Posterior cingulate gyrus (tissue), 11 donors: ENCODE measurements at regions not wholly inside any gene's neighbourhood (a gene's known extent, or its start where the extent isn't known, plus 50 kb on each side); places are given as distances from the start of the nearest gene placed in this dataset.

Experiments used
- DNase-seq, 10 donors: peaks; one replicate each; pipeline versions ENCODE4 v3.0.0 to v3.0.0-alpha.2; 2020 to 2021; ENCODE audit warnings: mixed read lengths in 3 of 10
- intact Hi-C: fragments of 100-400 bp; cut with DNase I; formaldehyde crosslinking; loops from one replicate; pipeline ENCODE4 v1.15.1; 2023

DNA sequence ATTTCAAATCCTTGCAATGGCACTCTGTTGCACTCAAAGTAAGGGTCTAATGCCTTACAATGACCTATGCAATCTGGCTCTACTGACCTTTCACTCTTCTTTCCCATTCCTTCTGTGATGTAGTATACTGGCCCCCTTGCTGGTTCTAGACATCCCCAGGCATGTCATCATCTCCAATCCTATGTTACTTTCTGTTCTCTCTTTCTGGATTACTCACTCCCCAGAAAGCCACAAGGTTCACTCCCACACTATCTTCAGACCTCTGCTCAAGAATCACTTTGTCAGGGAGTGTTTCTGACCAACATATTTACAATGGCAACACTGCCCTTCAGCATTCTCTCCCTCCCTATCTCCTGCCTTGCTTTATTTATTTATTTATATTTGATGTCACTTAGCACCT, 802.2 kb upstream of the WWC1 start:
- no peak for DNase-seq

DNA sequence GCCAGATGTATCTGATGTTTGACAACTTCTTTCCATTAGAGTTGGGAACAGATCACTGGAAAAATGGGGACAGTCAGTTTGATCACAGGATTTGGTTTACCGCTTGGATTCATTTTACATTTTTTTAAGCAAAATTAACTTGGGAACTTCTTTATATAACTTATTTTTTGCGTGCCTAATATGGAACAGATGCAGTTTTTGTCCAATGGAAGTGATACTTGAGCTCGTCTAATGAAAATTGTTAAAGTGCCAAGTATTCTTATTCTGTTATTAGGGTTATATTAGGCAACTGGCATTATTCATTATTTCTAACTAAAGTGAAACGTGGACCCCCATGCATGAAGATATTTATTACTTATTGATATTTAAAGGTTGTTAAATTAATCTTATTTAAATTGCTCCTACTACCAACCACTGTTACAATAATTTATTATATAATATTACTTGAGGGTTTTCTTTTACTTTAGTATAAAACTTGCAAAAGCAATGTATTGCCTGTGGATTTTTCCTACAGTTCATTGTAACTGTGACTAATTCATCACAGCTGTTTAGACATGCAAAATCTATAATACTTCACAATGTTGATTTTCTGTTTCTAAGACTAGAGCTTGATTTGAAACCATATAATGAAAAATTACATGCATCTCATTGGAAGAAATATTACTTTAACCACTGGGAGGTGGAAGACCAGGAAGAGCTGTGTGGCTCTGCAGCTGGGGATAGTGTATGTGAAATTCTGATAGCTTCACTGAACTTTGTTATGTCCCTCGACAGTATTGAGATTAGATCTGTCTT, 787.3 kb upstream of the WWC1 start:
- intact Hi-C loops = no loop called here
- DNase-seq = no peak

More for the DNA sequence above, 802.2 kb upstream of the WWC1 start:
- intact Hi-C loops = no loop called here

GRCh38 chr5:167507463-167508233, 783.8 kb upstream of the WWC1 start:
- intact Hi-C loops = no loop called here
- DNase-seq = no peak

- intact Hi-C loops = no loop called here
- no peak for DNase-seq
These were observed 782.4 kb upstream of the WWC1 start for GRCh38 chr5:167509076-167509475.

- intact Hi-C loops = no loop called here
- DNase-seq = no peak
These were observed 780.2 kb upstream of the WWC1 start for GRCh38 chr5:167511276-167511675.

- DNase-seq = no peak
- intact Hi-C loops = no loop called here
These were observed 779.3 kb upstream of the WWC1 start for GRCh38 chr5:167512111-167512510.

- intact Hi-C loops = no loop called here
- DNase-seq = no peak
These were observed 778.1 kb upstream of the WWC1 start for GRCh38 chr5:167513381-167513780.

GRCh38 chr5:167514461-167514860, 777.0 kb upstream of the WWC1 start:
- intact Hi-C loops = no loop called here
- DNase-seq = no peak

DNA sequence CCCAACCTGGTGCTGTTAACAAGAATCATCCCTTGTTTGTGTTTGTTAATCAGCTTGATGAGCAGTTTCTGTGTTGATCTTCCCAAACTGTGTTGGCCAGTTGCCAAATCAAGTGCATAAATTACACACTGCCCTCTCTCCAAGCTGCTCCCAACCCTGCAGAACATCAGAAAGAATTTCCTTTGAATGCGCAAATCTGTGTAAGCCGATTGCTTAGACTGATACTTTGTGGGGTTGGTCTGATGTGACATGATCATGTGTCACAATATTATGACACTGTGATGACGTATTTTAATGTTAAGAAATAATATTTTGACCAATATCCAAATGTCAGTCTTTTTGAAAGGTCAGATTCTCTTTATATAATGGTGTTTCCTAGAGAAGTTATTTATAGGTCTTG, 766.4 kb upstream of the WWC1 start:
- intact Hi-C loops = no loop called here
- DNase-seq = no peak

DNA sequence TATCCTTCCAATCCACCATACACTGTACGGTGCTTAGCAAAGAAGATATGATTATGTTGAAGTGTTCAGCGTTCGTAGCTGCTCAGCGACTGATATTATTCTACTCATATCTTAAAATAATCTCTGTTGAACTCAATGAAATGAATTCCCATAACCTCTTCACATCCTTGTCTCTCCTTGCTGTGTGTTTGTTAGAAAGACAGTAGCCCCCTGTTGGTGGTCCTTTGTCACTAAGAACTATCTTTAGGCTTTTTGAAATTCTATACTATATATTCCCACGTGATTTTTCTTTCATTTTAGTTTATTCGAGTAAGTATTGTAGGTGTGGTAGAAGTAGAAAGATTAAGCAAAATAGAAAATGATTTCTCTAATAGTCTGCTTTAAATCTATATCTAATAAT, 762.8 kb upstream of the WWC1 start:
- intact Hi-C loops = no loop called here
- DNase-seq = no peak

GRCh38 chr5:167530548-167530947, 760.9 kb upstream of the WWC1 start:
- peak in 2 of 10 donors; percentile 52 to 66 for DNase-seq

GRCh38 chr5:167533814-167534795, 757.3 kb upstream of the WWC1 start:
- no peak for DNase-seq
- intact Hi-C loops = no loop called here

More at GRCh38 chr5:167530548-167530947, 760.9 kb upstream of the WWC1 start:
- intact Hi-C loops = no loop called here

DNA sequence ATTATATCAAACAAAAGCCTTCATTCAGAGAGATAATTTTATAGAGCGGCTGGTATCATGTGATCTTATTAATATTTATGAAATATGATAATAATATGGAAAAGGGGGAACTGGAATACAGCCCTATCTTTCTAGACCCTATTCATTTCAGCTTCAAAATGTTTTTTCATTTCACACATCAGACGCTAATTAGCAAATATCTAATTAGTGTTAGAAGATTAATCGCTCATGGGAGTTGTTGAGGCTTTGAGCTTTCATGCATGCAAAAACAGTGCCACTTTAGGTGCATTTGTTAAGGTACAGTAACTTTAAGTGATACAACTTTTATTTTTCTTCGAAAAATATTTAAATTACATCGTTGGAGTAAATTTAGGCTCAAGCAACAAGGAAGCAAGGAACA, 751.7 kb upstream of the WWC1 start:
- DNase-seq = no peak
- intact Hi-C loops = no loop called here

DNA sequence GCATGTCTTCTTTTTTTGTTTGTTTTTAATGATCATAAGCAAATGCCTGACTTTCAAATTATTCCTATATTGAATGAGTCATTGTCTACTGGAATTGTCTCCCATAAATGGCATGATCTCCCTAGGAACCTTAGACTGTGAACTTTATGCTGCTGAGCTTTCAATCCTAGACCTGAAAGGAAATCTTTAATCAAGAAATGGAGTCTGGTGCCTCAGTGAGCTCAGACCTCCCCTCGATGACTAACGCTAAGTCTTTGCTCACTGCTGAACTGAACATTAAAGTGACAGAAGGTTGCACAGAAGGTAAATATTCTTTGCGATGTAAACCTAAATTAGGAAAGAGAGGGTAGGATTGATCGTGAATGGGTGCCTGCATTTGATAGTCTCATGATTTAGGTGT, 745.2 kb upstream of the WWC1 start:
- intact Hi-C loops = no loop called here
- no peak for DNase-seq

- intact Hi-C loops = no loop called here
- no peak for DNase-seq
These were observed 739.1 kb upstream of the WWC1 start for GRCh38 chr5:167552356-167552755.

GRCh38 chr5:167553511-167553910, 737.9 kb upstream of the WWC1 start:
- no peak for DNase-seq
- intact Hi-C loops = no loop called here

DNA sequence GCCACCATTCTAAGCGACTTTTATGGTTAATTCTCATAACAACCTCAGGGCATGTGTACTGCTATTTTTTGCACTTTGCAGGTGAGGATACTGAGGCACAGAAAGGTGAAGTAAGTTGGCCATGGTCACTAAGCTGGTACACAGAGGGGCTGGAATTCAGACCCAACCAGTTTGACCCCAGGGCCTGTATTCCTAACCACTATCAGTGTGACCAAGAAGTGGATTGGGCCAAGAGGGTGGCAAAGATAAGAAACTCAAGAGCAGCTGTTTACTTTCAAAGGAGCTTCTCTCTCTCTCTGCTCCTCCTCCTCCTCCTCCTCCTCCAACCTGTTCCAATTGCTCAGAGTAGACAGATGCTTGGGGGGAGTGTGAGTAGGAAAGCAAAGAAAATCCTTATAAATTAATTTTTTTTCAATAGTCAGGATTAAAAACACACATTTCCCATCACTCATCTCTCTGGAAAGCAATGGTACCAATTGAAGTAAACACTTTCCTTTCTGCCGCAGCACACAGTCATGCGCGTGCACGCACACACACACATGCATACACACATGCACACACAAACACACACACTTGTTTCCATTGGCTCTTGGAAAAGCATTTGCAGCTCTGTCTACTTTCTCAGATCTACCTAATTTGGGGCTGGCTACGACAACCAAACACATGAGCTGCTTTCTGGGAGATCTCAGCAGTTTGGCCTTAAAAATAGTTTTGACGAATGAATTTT, 736.7 kb upstream of the WWC1 start:
- intact Hi-C loops = no loop called here
- DNase-seq = peak in 1 of 10 donors; percentile 63

- intact Hi-C loops = no loop called here
These were observed 735.8 kb upstream of the WWC1 start for GRCh38 chr5:167555565-167556166.

DNA sequence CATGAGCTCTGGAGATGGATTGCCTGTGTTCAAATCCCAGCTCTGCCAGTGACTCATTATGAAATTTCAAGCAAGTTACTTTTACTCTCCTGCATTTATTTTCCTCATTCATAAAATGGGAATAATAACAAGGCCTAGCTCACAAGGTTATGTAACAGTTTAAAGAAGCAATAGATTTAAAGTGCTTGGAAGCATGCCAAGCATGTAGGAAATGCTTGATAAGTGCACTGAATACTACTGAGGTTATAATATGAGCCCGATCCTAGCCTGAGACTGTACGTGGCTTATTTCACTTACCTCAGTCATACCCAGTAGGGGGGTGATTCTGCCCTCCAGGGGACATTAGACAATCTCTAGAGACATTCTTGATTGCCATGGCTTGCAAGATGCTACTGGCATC, 734.1 kb upstream of the WWC1 start:
- intact Hi-C loops = no loop called here
- DNase-seq = no peak

More at GRCh38 chr5:167555565-167556166, 735.8 kb upstream of the WWC1 start:
- no peak for DNase-seq

GRCh38 chr5:167561796-167562195, 729.6 kb upstream of the WWC1 start:
- DNase-seq = peak in 2 of 10 donors; percentile 57 to 79
- intact Hi-C loops = no loop called here
